B cell (primary cell): ENCODE measurements at regions not wholly inside any gene's neighbourhood (a gene's known extent, or its start where the extent isn't known, plus 50 kb on each side); places are given as distances from the start of the nearest gene placed in this dataset.
"Not testable (repeated sequence)": the region's sequence is repeated elsewhere in the genome, so short reads cannot be mapped to it uniquely, and the experiment has no call there.

ENCODE experiments used
- ATAC-seq: fragments of 200-7000 bp; cut with Tn5 transposase; one replicate; pipeline ENCODE4 v1.10.0; 2021; ENCODE audit warnings: low read depth, mild to moderate bottlenecking, moderate number of reproducible peaks, moderate library complexity
- CTCF ChIA-PET: fragments of 350-600 bp; sonication (Branson Sonifier 250); formaldehyde crosslinking; loops from one replicate; lab custom pipeline; 2021; ENCODE audit warnings: antibody characterized with exemption, inconsistent platforms; lab: Charles Lee
- POLR2A ChIA-PET: fragments of 350-600 bp; sonication (Branson Sonifier 250); formaldehyde crosslinking; loops from one replicate; lab custom pipeline; 2021; ENCODE audit warnings: antibody characterized with exemption; lab: Charles Lee
- DNase-seq: peaks from one replicate; pipeline ENCODE4 v3.0.0; 2013
- H2AFZ ChIP-seq: 2 replicates; pipeline ENCODE4 v1.6.1; 2012; ENCODE audit warnings: mild to moderate bottlenecking, low read depth, low read length; ENCODE audit not compliant: insufficient read depth, poor library complexity, severe bottlenecking
- H3K27ac ChIP-seq, 2 donors: 1 replicate in 1 of 2; 2 replicates in 1 of 2; pipeline ENCODE4 v1.5.1; 2012 to 2013; ENCODE audit warnings: low read length in 2 of 2, mild to moderate bottlenecking in 2 of 2, moderate library complexity in 1 of 2
- H3K27me3 ChIP-seq, 4 experiments: fragments of 200-600 bp in 1 of 4; sonication (generic) in 1 of 4; replicated peaks in 1 of 4; 1 replicate in 2 of 4; 2 replicates in 2 of 4; pipeline versions ENCODE4 v1.6.1 to v1.7.0; 2013 to 2016; ENCODE audit warnings: low read length in 3 of 4, mild to moderate bottlenecking in 2 of 4, mixed read lengths in 1 of 4, moderate library complexity in 1 of 4; ENCODE audit not compliant: insufficient read depth in 4 of 4, control insufficient read depth in 3 of 4; ENCODE audit errors: control extremely low read depth in 1 of 4
- H3K36me3 ChIP-seq, 2 experiments: replicated peaks in 1 of 2; 1 replicate in 1 of 2; 2 replicates in 1 of 2; pipeline versions ENCODE4 v1.6.1 to v1.7.1; 2013; ENCODE audit warnings: low read length in 1 of 2; ENCODE audit not compliant: insufficient read depth in 2 of 2, control insufficient read depth in 1 of 2; ENCODE audit errors: control extremely low read depth in 1 of 2, extremely low read depth in 1 of 2
- H3K4me1 ChIP-seq, 2 donors: fragments of 200-600 bp in 1 of 2; sonication (generic) in 1 of 2; 1 replicate in 1 of 2; 2 replicates in 1 of 2; pipeline versions ENCODE4 v1.5.1 to v1.6.1; 2013 to 2017; ENCODE audit warnings: low read length in 2 of 2; ENCODE audit not compliant: control insufficient read depth in 2 of 2, insufficient read depth in 2 of 2
- H3K4me2 ChIP-seq: replicated peaks from 2 replicates; pipeline ENCODE3; 2012; ENCODE audit warnings: mild to moderate bottlenecking, low read depth, low read length; ENCODE audit not compliant: poor library complexity, severe bottlenecking
- H3K4me3 ChIP-seq, 5 experiments: fragments of 200-600 bp in 1 of 5; sonication (generic) in 1 of 5; 1 replicate in 3 of 5; 2 replicates in 2 of 5; pipeline versions ENCODE4 v1.5.1 to v1.7.0; 2011 to 2016; ENCODE audit warnings: low read length in 4 of 5, mild to moderate bottlenecking in 4 of 5, low read depth in 2 of 5, control low read depth in 1 of 5, moderate library complexity in 1 of 5; ENCODE audit not compliant: insufficient read depth in 1 of 5; ENCODE audit errors: control extremely low read depth in 1 of 5, extremely low read depth in 1 of 5
- H3K79me2 ChIP-seq: fragments of 200-600 bp; sonication (generic); one replicate; pipeline ENCODE4 v1.6.0; 2016; ENCODE audit warnings: low read length; ENCODE audit not compliant: control insufficient read depth, insufficient read depth
- H3K9ac ChIP-seq: fragments of 200-600 bp; sonication (generic); 2 replicates; pipeline ENCODE4 v1.6.1; 2017; ENCODE audit warnings: mild to moderate bottlenecking, low read length, moderate library complexity
- H3K9me3 ChIP-seq, 3 donors: one replicate each; pipeline versions ENCODE4 v1.6.1 to v1.7.1; 2013; ENCODE audit warnings: low read length in 2 of 3; ENCODE audit not compliant: control insufficient read depth in 2 of 3, insufficient read depth in 1 of 3; ENCODE audit errors: control extremely low read depth in 1 of 3
- H4K20me1 ChIP-seq: 2 replicates; pipeline ENCODE4 v1.6.0; 2012; ENCODE audit warnings: mild to moderate bottlenecking, low read length; ENCODE audit not compliant: insufficient read depth, control insufficient read depth, poor library complexity, severe bottlenecking
- H3K27ac Mint-ChIP-seq: one replicate; pipeline ENCODE4 v1.8.0; 2021; ENCODE audit warnings: mixed read lengths
- H3K27me3 Mint-ChIP-seq: one replicate; pipeline ENCODE4 v1.8.0; 2021; ENCODE audit warnings: mixed read lengths
- H3K4me1 Mint-ChIP-seq: one replicate; pipeline ENCODE4 v1.8.0; 2021; ENCODE audit warnings: mixed read lengths
- H3K4me3 Mint-ChIP-seq: one replicate; pipeline ENCODE4 v1.8.0; 2021; ENCODE audit warnings: mixed read lengths
- H3K9me3 Mint-ChIP-seq: one replicate; pipeline ENCODE4 v1.8.0; 2022; ENCODE audit warnings: mixed read lengths; ENCODE audit not compliant: insufficient read depth
- EZH2 ChIP-seq: IDR thresholded peaks from 2 replicates; pipeline ENCODE4 v1.6.1; 2012; ENCODE audit warnings: borderline replicate concordance, low read depth, mild to moderate bottlenecking, moderate library complexity, low read length; ENCODE audit not compliant: insufficient read depth, poor library complexity, severe bottlenecking
- WGBS: methylation state at CpG from one replicate; pipeline ENCODE4 v1.1.5; 2013; ENCODE audit warnings: missing lambda C conversion rate; ENCODE audit not compliant: insufficient coverage; 5-methylcytosine and 5-hydroxymethylcytosine counted together
- intact Hi-C: fragments of 100-400 bp; cut with micrococcal nuclease; formaldehyde crosslinking; loops from one replicate; pipeline ENCODE4 v1.10.0; 2022
- TF ChIP-seq, protein P1 (sequence below): fragments of 200-600 bp; IDR thresholded peaks from one replicate; pipeline ENCODE4 v1.8.0; 2022; ENCODE audit warnings: antibody characterized with exemption, mild to moderate bottlenecking

DNA sequence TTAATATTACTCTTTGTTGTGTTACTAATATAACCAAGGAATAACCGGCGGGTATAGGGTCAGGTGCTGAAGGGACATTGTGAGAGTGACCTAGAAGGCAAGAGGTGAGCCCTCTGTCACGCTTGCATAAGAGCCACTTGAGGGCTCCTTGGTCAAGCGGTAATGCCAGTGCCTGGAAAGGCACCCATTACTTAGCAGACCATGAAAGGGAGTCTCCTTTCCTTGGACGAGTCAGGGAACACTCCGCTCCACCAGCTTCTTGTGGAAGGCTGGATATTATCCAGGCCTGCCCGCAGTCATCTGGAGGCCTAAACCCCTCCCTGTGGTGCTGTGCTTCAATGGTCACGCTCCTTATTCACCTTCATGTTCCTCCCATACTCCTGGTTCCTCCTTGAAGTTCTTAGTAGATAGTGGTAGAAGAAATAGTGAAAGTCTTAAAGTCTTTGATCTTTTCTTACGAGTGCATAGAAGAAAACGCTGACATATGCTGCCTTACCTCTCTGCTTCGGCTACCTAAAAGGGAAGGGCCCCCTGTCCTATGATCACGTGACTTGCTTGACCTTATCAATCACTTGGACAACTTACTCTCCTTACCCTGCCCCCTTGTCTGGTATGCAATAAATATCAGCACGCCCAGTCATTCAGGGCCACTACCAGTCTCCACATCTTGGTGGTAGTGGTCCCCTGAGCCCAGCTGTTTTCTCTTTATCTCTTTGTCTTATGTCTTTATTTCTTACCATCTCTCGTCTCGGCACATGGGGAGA lies 59.6 kb upstream of the DMRTB1 start:
- ATAC-seq, H3K4me1 Mint-ChIP-seq, H3K4me2 ChIP-seq: not testable (repeated sequence)

DNA sequence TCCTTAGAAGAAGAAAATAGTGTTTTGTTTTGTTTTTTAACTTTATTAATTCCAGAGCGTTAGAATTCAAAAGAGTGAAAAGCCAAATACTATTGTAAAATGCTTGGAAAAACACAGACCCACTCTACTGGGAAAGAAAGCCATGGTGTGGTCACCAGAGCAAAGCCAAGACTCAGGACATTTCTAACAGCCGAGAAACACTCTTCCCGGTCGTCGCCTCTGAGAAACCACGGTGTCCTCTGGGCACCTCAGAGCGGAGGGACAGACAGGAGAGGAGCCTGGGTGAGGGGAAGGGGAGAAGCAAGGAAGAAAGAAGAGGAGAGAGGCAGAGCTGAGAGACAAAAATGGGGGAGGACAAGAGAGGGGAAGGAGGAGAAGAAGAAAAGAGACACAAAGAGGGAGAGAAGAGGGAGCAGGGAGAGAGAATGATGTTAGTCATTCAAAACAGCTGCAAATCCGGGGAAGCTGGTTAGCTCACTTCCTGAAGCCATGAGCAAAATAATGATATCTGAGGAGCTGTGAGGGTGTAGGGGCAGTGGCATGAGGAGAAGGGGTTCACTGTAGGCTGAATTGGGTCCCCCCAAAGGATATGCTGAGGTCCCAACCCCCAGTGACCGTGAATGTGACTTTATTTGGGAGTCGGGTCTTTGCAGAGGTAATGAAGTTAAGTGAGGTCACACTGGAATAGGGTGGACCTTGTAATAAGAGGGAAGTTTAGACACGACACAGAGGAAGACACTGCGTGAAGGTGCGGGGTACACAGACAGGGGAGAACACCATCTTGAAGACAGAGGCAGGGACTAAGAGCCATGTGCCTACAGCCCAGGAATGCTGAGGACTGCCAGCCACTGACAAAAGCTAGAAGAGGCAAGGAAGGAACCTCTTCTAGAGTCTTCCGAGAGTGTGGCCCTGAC lies 58.2 kb upstream of the DMRTB1 start:
- intact Hi-C loops = no loop called here
- H3K9ac ChIP-seq = no peak overlapping the region
- no peaks in the 10 kb centered on the region for H3K79me2 ChIP-seq
- H3K27ac ChIP-seq = no peak overlapping the region
- no peak overlapping the region for H3K4me3 ChIP-seq
- peaks cover 0 to 11% (median 0%) of the 10 kb centered on the region in 4 experiments for H3K27me3 ChIP-seq
- H2AFZ ChIP-seq = no peak overlapping the region
- H3K27ac Mint-ChIP-seq = no peak overlapping the region
- CTCF ChIA-PET = interaction anchor here (1.7 kb wide), 1 partner anchor 123 kb away, joined by 10 read pairs; no protein-coding TSS in a partner anchor
- DNase-seq (no peak), ATAC-seq (no peak)
- POLR2A ChIA-PET = no interaction called here
- H3K4me1 Mint-ChIP-seq = no peaks in the 10 kb centered on the region
- peaks cover 21% of the 10 kb centered on the region for H3K27me3 Mint-ChIP-seq
- H3K9me3 Mint-ChIP-seq = no peaks in the 10 kb centered on the region
- TF ChIP-seq EZH2 = no peak
- TF ChIP-seq, protein P1, sequence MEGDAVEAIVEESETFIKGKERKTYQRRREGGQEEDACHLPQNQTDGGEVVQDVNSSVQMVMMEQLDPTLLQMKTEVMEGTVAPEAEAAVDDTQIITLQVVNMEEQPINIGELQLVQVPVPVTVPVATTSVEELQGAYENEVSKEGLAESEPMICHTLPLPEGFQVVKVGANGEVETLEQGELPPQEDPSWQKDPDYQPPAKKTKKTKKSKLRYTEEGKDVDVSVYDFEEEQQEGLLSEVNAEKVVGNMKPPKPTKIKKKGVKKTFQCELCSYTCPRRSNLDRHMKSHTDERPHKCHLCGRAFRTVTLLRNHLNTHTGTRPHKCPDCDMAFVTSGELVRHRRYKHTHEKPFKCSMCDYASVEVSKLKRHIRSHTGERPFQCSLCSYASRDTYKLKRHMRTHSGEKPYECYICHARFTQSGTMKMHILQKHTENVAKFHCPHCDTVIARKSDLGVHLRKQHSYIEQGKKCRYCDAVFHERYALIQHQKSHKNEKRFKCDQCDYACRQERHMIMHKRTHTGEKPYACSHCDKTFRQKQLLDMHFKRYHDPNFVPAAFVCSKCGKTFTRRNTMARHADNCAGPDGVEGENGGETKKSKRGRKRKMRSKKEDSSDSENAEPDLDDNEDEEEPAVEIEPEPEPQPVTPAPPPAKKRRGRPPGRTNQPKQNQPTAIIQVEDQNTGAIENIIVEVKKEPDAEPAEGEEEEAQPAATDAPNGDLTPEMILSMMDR = no peak
- WGBS = 93% methylated on average over 13 of the region's 14 CpGs
- H3K4me2 ChIP-seq = no peak overlapping the region
- no peaks in the 10 kb centered on the region for H3K36me3 ChIP-seq
- H3K9me3 ChIP-seq = no peaks in the 10 kb centered on the region
- H3K4me1 ChIP-seq = no peaks in the 10 kb centered on the region
- H4K20me1 ChIP-seq = no peaks in the 10 kb centered on the region
- no peak overlapping the region for H3K4me3 Mint-ChIP-seq

More for the DNA sequence above, 59.6 kb upstream of the DMRTB1 start:
- peaks cover 0 to 11% (median 0%) of the 10 kb centered on the region in 4 experiments for H3K27me3 ChIP-seq
- H3K4me3 Mint-ChIP-seq, H3K27ac Mint-ChIP-seq, H3K4me1 ChIP-seq, H2AFZ ChIP-seq, H3K9me3 ChIP-seq, H3K9ac ChIP-seq, H3K9me3 Mint-ChIP-seq, H3K27ac ChIP-seq, H3K36me3 ChIP-seq, H3K4me3 ChIP-seq, H4K20me1 ChIP-seq, POLR2A ChIA-PET, DNase-seq, H3K79me2 ChIP-seq, intact Hi-C loops: not testable (repeated sequence)
- H3K27me3 Mint-ChIP-seq = peaks cover 16% of the 10 kb centered on the region
- WGBS = 95% methylated on average over 8 of the region's 15 CpGs
- CTCF ChIA-PET = interaction anchor here (1.7 kb wide), 1 partner anchor 121 kb away, joined by 10 read pairs; no protein-coding TSS in a partner anchor
